ENCODE measurements at regions not wholly inside any gene's neighbourhood (a gene's known extent, or its start where the extent isn't known, plus 50 kb on each side); places are given as distances from the start of the nearest gene placed in this dataset.
"Not testable (repeated sequence)": the region's sequence is repeated elsewhere in the genome, so short reads cannot be mapped to it uniquely, and the experiment has no call there.

DNA sequence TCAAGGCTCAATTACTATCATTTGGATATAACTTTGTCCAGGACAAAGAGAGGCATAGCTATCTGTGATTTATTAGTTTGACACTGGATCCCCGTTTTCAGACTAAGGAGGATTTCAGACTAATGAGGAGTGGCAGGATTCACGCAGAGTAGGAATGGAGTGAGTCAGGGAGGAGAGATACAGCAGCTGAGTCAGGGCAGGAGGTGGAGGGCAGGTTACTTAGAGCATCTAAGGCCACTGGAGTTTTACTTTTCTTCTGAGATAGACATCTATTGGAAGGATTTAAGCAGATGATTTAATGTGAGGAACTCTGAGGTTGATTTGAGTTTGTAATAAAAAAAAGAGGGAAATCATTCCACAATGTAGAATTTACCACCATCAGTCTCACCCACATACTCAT lies 110.6 kb downstream of the RPIA start:
- CTCF ChIA-PET = interaction anchor here (0.8 kb wide), 1 partner anchor 71 kb away, joined by 4 read pairs; no protein-coding TSS in a partner anchor
- POLR2A ChIA-PET (ENCODE audit: low non-redundant PET); H3K27ac ChIP-seq: not testable (repeated sequence)
- DNase-seq (ENCODE audit: low spot score) = peak; percentile 36

DNA sequence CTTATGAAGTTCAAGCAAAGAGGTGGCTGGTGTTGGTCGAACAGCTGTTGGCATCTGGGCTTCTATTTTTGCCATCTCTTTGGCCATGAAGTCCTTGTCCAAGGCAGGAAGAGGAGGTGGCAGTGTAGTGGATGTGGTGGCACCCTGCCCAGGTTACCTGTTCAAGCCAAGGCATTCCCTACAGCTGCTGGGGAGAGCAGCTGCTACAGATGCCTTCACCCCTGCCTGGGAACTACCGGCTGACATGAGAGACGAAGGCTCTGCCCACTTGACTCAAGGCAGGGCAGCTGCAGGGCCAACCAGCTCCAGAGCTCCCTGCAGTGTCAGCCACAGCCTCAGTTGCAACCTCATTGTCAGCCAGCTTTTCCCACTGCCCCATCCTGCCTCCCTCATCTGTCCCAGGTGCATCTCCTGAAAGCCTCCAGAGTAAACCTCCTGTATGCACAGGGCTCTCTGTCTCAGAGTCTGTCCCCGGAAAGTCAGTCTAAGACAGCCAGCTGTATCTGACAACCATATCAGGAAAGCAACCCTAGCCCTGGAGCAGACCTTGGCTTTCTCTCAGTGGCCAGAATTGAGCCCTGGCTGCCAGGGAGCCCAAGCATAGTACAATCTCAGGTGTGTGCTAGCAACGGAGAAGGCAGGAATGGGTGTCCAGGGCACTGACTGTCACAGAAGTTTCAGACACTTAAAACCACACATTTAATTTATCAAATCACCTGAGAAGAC lies 115.9 kb downstream of the RPIA start:
- TF ChIP-seq, protein P1, sequence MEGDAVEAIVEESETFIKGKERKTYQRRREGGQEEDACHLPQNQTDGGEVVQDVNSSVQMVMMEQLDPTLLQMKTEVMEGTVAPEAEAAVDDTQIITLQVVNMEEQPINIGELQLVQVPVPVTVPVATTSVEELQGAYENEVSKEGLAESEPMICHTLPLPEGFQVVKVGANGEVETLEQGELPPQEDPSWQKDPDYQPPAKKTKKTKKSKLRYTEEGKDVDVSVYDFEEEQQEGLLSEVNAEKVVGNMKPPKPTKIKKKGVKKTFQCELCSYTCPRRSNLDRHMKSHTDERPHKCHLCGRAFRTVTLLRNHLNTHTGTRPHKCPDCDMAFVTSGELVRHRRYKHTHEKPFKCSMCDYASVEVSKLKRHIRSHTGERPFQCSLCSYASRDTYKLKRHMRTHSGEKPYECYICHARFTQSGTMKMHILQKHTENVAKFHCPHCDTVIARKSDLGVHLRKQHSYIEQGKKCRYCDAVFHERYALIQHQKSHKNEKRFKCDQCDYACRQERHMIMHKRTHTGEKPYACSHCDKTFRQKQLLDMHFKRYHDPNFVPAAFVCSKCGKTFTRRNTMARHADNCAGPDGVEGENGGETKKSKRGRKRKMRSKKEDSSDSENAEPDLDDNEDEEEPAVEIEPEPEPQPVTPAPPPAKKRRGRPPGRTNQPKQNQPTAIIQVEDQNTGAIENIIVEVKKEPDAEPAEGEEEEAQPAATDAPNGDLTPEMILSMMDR (conservative IDR thresholded peaks at IDR 0.05; ENCODE audit: low read depth) = no peak
- DNase-seq (ENCODE audit: low spot score) = no peak
- no peak overlapping the region for H3K27ac ChIP-seq
- ChIA-PET CTCF (interaction anchor here (0.6 kb wide), 1 partner anchor 34 kb away, joined by 3 read pairs; no protein-coding TSS in a partner anchor), POLR2A (ENCODE audit: low non-redundant PET) (no interaction called here)

DNA sequence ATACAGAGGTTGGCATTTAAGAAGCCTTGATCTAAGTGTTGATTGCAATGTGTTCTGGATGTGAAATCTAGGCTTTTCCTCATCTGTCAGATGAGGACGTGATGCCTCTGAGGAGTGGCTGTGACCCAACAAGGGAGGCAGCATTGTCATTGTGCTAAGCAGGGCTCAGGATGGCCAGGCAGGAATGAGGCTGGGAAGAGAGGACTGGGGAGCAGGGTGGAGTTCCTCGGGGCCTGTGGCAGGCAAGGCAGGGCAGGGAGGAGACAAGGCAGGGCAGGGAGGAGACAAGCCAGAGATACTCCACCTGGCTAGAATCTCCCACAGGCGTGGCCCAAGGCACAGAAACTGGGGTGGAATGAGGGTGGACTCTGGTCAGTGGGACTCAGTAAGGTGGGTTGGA lies 116.6 kb downstream of the RPIA start:
- ChIA-PET POLR2A (ENCODE audit: low non-redundant PET) (no interaction called here), CTCF (no interaction called here)
- DNase-seq (ENCODE audit: low spot score) = no peak
- TF ChIP-seq, protein P1 (conservative IDR thresholded peaks at IDR 0.05; ENCODE audit: low read depth) = no peak
- no peak overlapping the region for H3K27ac ChIP-seq

DNA sequence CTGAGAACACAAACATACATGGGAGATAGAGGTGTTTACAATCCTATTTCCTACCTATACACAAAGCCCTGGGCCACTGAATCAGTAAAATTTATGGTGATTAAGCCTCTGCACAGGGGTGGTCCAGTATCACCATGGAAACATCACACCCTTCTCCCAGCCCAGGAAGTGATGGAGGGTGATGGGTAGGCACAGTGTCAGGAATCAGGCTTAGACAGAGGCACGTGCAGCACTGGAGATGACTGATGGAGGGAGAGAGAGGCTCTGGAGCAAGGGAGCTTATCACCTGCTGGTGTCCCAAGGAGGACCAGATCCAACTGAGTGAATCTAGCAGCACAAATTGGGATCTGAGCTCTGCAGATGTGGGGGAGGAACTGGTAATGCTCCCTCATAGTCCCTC lies 117.2 kb downstream of the RPIA start:
- TF ChIP-seq, protein P1 (conservative IDR thresholded peaks at IDR 0.05; ENCODE audit: low read depth) = no peak
- POLR2A ChIA-PET (ENCODE audit: low non-redundant PET) = no interaction called here
- no peak overlapping the region for H3K27ac ChIP-seq
- no peak for DNase-seq (ENCODE audit: low spot score)
- CTCF ChIA-PET = no interaction called here

DNA sequence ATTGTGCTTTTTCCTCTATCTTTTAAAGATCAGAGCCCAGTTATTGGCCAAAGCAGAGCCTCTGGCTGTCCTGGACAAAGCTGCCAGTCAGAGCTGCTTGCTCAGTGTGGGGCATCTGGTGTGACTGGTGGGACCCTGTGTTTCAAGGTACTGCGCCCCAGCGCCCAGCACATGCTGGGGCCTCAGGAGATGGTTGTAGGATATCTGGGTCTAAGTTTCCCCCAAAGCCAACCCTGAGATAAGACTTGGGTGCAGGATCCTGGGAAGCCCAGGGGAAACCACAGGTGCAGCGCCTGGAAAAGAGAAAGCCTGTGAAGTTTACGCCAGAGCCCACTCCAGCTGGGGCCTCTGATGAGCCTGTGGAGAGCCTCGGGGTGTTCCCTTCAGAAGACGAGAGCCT lies 117.7 kb downstream of the RPIA start:
- CTCF ChIA-PET = no interaction called here
- H3K27ac ChIP-seq = no peak overlapping the region
- TF ChIP-seq, protein P1 (conservative IDR thresholded peaks at IDR 0.05; ENCODE audit: low read depth) = no peak
- no peak for DNase-seq (ENCODE audit: low spot score)
- POLR2A ChIA-PET (ENCODE audit: low non-redundant PET) = no interaction called here

DNA sequence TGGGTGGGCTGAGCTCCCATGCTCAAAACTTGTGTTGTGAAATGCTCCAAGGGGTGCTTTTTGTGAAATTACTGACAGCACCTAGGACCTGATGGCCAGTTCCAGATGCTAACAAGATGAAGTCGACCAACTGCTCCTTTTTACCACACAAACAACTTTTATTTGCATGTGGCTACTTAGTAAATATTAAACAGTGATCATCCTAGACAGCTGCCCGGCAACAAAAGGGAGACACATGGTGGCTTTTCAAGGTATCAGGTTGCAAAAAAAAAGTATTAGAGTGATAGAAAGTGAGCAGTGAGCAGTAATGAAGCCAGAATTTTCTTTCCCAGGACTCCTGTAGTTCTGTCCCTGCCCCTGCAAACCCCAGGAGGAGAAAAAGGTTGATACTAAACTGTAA lies 118.5 kb downstream of the RPIA start:
- CTCF ChIA-PET = no interaction called here
- TF ChIP-seq, protein P1 (conservative IDR thresholded peaks at IDR 0.05; ENCODE audit: low read depth) = no peak
- no peak overlapping the region for H3K27ac ChIP-seq
- POLR2A ChIA-PET (ENCODE audit: low non-redundant PET) = no interaction called here
- no peak for DNase-seq (ENCODE audit: low spot score)

DNA sequence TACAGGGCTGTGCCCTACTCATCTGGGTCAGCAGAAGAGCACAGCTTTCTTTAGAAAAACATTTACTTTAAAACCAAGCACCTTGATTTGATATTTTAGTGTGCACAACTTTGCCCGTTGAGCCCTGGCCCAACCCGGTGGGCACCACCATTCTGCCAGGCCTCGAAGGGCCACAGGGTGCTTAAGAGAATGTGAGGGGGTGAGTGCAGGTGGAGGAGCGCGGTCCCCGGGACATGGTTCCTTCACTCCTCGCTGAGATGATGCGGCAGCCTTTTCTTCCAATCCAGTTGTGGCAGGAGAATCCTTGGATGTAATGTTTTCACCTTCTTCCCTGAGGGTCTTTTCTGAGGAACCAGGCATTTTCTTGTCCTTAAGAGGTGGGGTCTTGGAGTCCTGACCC lies 119.0 kb downstream of the RPIA start:
- H3K27ac ChIP-seq = no peak overlapping the region
- POLR2A ChIA-PET (ENCODE audit: low non-redundant PET) = no interaction called here
- no peak for DNase-seq (ENCODE audit: low spot score)
- TF ChIP-seq, protein P1 (conservative IDR thresholded peaks at IDR 0.05; ENCODE audit: low read depth) = no peak
- CTCF ChIA-PET = no interaction called here

Data from RWPE1 (cell line).